MCF 10A (cell line): ENCODE measurements at regions not wholly inside any gene's neighbourhood (a gene's known extent, or its start where the extent isn't known, plus 50 kb on each side); places are given as distances from the start of the nearest gene placed in this dataset.

ENCODE experiments used
- BruUV-seq: library from RNA; stranded (reverse); fragments of 400-500 nt; replicated peaks from 2 replicates; lab custom pipeline; 2021; lab: Mats Ljungman, UMichigan
- CTCF ChIA-PET: fragments of 300-600 bp; sonication (Branson Sonifier 250); formaldehyde crosslinking; extraction: SDS; loops from one replicate; lab custom pipeline; 2021; ENCODE audit warnings: antibody characterized with exemption, inconsistent platforms; lab: Yijun Ruan, JAX
- POLR2A ChIA-PET: fragments of 300-600, 350-650 bp; sonication (Branson Sonifier 250); formaldehyde crosslinking; extraction: SDS; loops from one replicate; lab custom pipeline; 2020; ENCODE audit warnings: antibody characterized with exemption, inconsistent platforms; lab: Yijun Ruan, JAX
- DNase-seq: peaks from one replicate; pipeline ENCODE4 v3.0.0-alpha.2; 2018; ENCODE audit not compliant: unreplicated experiment
- H3K27ac Mint-ChIP-seq: one replicate; pipeline ENCODE4 v1.8.0; 2022; ENCODE audit warnings: mild to moderate bottlenecking, low read depth, mixed read lengths; ENCODE audit not compliant: unreplicated experiment
- H3K27me3 Mint-ChIP-seq: one replicate; pipeline ENCODE4 v1.8.0; 2022; ENCODE audit warnings: mixed read lengths; ENCODE audit not compliant: insufficient read depth, unreplicated experiment
- H3K36me3 Mint-ChIP-seq: one replicate; pipeline ENCODE4 v1.8.0; 2022; ENCODE audit warnings: mild to moderate bottlenecking, moderate library complexity, mixed read lengths; ENCODE audit not compliant: insufficient read depth, unreplicated experiment
- H3K4me1 Mint-ChIP-seq: one replicate; pipeline ENCODE4 v1.8.0; 2022; ENCODE audit warnings: mixed read lengths; ENCODE audit not compliant: insufficient read depth, unreplicated experiment
- H3K4me3 Mint-ChIP-seq: one replicate; pipeline ENCODE4 v1.8.0; 2022; ENCODE audit warnings: mild to moderate bottlenecking, moderate library complexity, mixed read lengths; ENCODE audit not compliant: unreplicated experiment
- H3K9me3 Mint-ChIP-seq: one replicate; pipeline ENCODE4 v1.8.0; 2022; ENCODE audit warnings: mixed read lengths; ENCODE audit not compliant: unreplicated experiment
- CTCF ChIP-seq: fragments of 200-600 bp; IDR thresholded peaks from one replicate; pipeline ENCODE4 v1.8.0; 2022; ENCODE audit warnings: antibody characterized with exemption, mild to moderate bottlenecking; ENCODE audit not compliant: unreplicated experiment
- intact Hi-C: fragments of 100-400 bp; cut with micrococcal nuclease; formaldehyde crosslinking; loops from 2 replicates; pipeline ENCODE4 v1.14.1; 2022

- Mint-ChIP-seq H3K27me3 (no peaks in the 10 kb centered on the region), H3K36me3 (no peaks in the 10 kb centered on the region), H3K27ac (no peak overlapping the region), H3K4me3 (no peak overlapping the region), H3K9me3 (no peaks in the 10 kb centered on the region), H3K4me1 (no peaks in the 10 kb centered on the region)
- CTCF ChIA-PET, result interaction anchor here (0.5 kb wide), 1 partner anchor 48 kb away, joined by 3 read pairs; no protein-coding TSS in a partner anchor
- no peak for DNase-seq
- POLR2A ChIA-PET, result no interaction called here
- no peak for TF ChIP-seq CTCF
- no TSS peak for BruUV-seq
- intact Hi-C loops, result no loop called here
Measured at GRCh38 chr3:193908181-193908744, 227.7 kb upstream of the HES1 start.

- H3K4me1 Mint-ChIP-seq, result no peaks in the 10 kb centered on the region
Measured at GRCh38 chr3:193909387-193909786, 226.6 kb upstream of the HES1 start.

GRCh38 chr3:193910310-193910709, 225.6 kb upstream of the HES1 start:
- CTCF ChIA-PET, result no interaction called here
- Mint-ChIP-seq H3K9me3 (no peaks in the 10 kb centered on the region), H3K4me1 (no peaks in the 10 kb centered on the region), H3K27me3 (no peaks in the 10 kb centered on the region), H3K36me3 (no peaks in the 10 kb centered on the region), H3K4me3 (no peak overlapping the region), H3K27ac (no peak overlapping the region)
- POLR2A ChIA-PET, result no interaction called here
- no peak for TF ChIP-seq CTCF
- no peak for DNase-seq
- no TSS peak for BruUV-seq
- intact Hi-C loops, result no loop called here

More at GRCh38 chr3:193909387-193909786, 226.6 kb upstream of the HES1 start:
- BruUV-seq, result no TSS peak
- ChIA-PET POLR2A (interaction anchor here (0.5 kb wide), 1 partner anchor 65 kb away, joined by 3 read pairs; no protein-coding TSS in a partner anchor), CTCF (no interaction called here)
- no peaks in the 10 kb centered on the region for H3K36me3 Mint-ChIP-seq
- no peak for DNase-seq
- H3K27me3 Mint-ChIP-seq, result no peaks in the 10 kb centered on the region
- H3K9me3 Mint-ChIP-seq, result no peaks in the 10 kb centered on the region
- no peak overlapping the region for H3K27ac Mint-ChIP-seq
- TF ChIP-seq CTCF, result no peak
- intact Hi-C loops, result no loop called here
- no peak overlapping the region for H3K4me3 Mint-ChIP-seq

GRCh38 chr3:193910886-193911738, 224.8 kb upstream of the HES1 start:
- no peak for DNase-seq
- ChIA-PET CTCF (interaction anchor here (0.6 kb wide), 1 partner anchor 259 kb away, joined by 3 read pairs; no protein-coding TSS in a partner anchor), POLR2A (interaction anchor here (0.6 to 1.2 kb wide), 5 partner anchors 9 to 1570 kb away, joined by 3 to 7 read pairs (median 3); no protein-coding TSS in a partner anchor)
- H3K27ac Mint-ChIP-seq, result no peak overlapping the region
- H3K9me3 Mint-ChIP-seq, result no peaks in the 10 kb centered on the region
- no peaks in the 10 kb centered on the region for H3K27me3 Mint-ChIP-seq
- no peaks in the 10 kb centered on the region for H3K4me1 Mint-ChIP-seq
- intact Hi-C loops, result no loop called here
- TF ChIP-seq CTCF, result no peak
- no peak overlapping the region for H3K4me3 Mint-ChIP-seq
- BruUV-seq, result no TSS peak
- H3K36me3 Mint-ChIP-seq, result no peaks in the 10 kb centered on the region
